Astrocyte (in vitro differentiated cells and primary cell): ENCODE measurements at regions not wholly inside any gene's neighbourhood (a gene's known extent, or its start where the extent isn't known, plus 50 kb on each side); places are given as distances from the start of the nearest gene placed in this dataset.

Source experiments
- DNase-seq: peaks from one replicate; pipeline ENCODE4 v3.0.0-alpha.2; 2010; ENCODE audit warnings: low read depth
- FAIRE-seq: peaks from 2 replicates; lab custom pipeline; 2011; peaks lifted over from hg19 to GRCh38; lab: Jason Lieb, UNC
- H2AFZ ChIP-seq: 2 replicates; pipeline ENCODE4 v1.6.0; 2012; ENCODE audit warnings: low read depth, low read length, inconsistent platforms
- H3K27ac ChIP-seq: 2 replicates; pipeline ENCODE4 v1.5.1; 2011; ENCODE audit warnings: low read depth, low read length, inconsistent platforms
- H3K27me3 ChIP-seq: 2 replicates; pipeline ENCODE4 v1.6.0; 2011; ENCODE audit warnings: low read length, inconsistent platforms; ENCODE audit not compliant: insufficient read depth
- H3K36me3 ChIP-seq: 2 replicates; pipeline ENCODE4 v1.5.1; 2011; ENCODE audit warnings: low read length, inconsistent platforms; ENCODE audit not compliant: insufficient read depth
- H3K4me1 ChIP-seq: 2 replicates; pipeline ENCODE4 v1.5.1; 2011; ENCODE audit warnings: low read length, inconsistent platforms; ENCODE audit not compliant: insufficient read depth
- H3K4me2 ChIP-seq: 2 replicates; pipeline ENCODE4 v1.6.0; 2012; ENCODE audit warnings: low read length, inconsistent platforms
- H3K4me3 ChIP-seq: 2 replicates; pipeline ENCODE4 v1.5.1; 2011; ENCODE audit warnings: low read depth, mild to moderate bottlenecking, low read length, inconsistent platforms; ENCODE audit not compliant: insufficient read depth
- H3K79me2 ChIP-seq: 2 replicates; pipeline ENCODE4 v1.6.0; 2012; ENCODE audit warnings: mild to moderate bottlenecking, low read length, inconsistent platforms; ENCODE audit not compliant: insufficient read depth
- H3K9ac ChIP-seq: 2 replicates; pipeline ENCODE4 v1.6.0; 2012; ENCODE audit warnings: mild to moderate bottlenecking, low read length, inconsistent platforms
- H3K9me3 ChIP-seq: 2 replicates; pipeline ENCODE4 v1.5.1; 2012; ENCODE audit warnings: low read depth, mild to moderate bottlenecking, low read length, inconsistent platforms; ENCODE audit not compliant: insufficient read depth
- H4K20me1 ChIP-seq: 2 replicates; pipeline ENCODE4 v1.6.0; 2012; ENCODE audit warnings: low read length, inconsistent platforms; ENCODE audit not compliant: insufficient read depth
- H3K27ac Mint-ChIP-seq: one replicate; pipeline ENCODE4 v1.8.0; 2021; ENCODE audit warnings: mild to moderate bottlenecking, mixed read lengths; ENCODE audit not compliant: unreplicated experiment
- H3K27me3 Mint-ChIP-seq: one replicate; pipeline ENCODE4 v1.8.0; 2021; ENCODE audit warnings: low read depth, mixed read lengths; ENCODE audit not compliant: unreplicated experiment
- H3K36me3 Mint-ChIP-seq: one replicate; pipeline ENCODE4 v1.8.0; 2021; ENCODE audit warnings: low read depth, mixed read lengths; ENCODE audit not compliant: unreplicated experiment
- H3K4me1 Mint-ChIP-seq: one replicate; pipeline ENCODE4 v1.8.0; 2021; ENCODE audit warnings: low read depth, mixed read lengths; ENCODE audit not compliant: unreplicated experiment
- H3K4me3 Mint-ChIP-seq: one replicate; pipeline ENCODE4 v1.8.0; 2021; ENCODE audit warnings: mild to moderate bottlenecking, moderate library complexity, mixed read lengths; ENCODE audit not compliant: unreplicated experiment
- H3K9me3 Mint-ChIP-seq: one replicate; pipeline ENCODE4 v1.8.0; 2021; ENCODE audit warnings: mild to moderate bottlenecking, mixed read lengths; ENCODE audit not compliant: unreplicated experiment
- EZH2 ChIP-seq: IDR thresholded peaks from 2 replicates; pipeline ENCODE4 v1.6.1; 2012; ENCODE audit warnings: mild to moderate bottlenecking, low read length, inconsistent platforms; ENCODE audit not compliant: insufficient read depth
- TF ChIP-seq, protein P1 (sequence below): IDR thresholded peaks from 2 replicates; pipeline ENCODE4 v1.5.1; 2011; ENCODE audit warnings: low read depth, mild to moderate bottlenecking, inconsistent platforms, low read length, moderate library complexity; ENCODE audit not compliant: insufficient read depth

DNA sequence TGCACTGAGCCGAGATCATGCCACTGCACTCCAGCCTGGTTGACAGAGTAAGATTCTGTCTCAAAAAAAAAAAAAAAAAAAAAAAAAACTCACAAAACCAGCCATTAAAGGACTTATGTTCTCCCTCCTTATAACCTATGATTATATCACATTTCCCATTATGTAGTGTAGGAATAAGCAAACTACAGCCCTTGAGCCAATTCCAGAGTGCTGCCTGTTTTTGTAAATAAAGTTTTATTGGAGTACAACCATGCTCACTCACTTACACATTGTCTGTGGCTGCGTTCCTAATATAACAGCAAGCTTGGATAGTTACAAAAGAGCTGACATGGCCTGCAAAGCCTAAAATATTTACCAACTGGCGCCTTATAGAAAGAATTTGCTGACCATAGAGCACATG, 72.7 kb upstream of the ARID5B start:
- H2AFZ ChIP-seq: no peak overlapping the region
- no peak overlapping the region for H3K4me2 ChIP-seq
- no peak overlapping the region for H3K4me3 ChIP-seq
- Mint-ChIP-seq H3K36me3 (no peaks in the 10 kb centered on the region), H3K4me1 (peaks cover 7% of the 10 kb centered on the region), H3K4me3 (no peak overlapping the region), H3K27ac (no peak overlapping the region), H3K9me3 (no peaks in the 10 kb centered on the region), H3K27me3 (no peaks in the 10 kb centered on the region)
- DNase-seq: no peak
- no peaks in the 10 kb centered on the region for H3K36me3 ChIP-seq
- no peaks in the 10 kb centered on the region for H3K4me1 ChIP-seq
- no peak overlapping the region for H3K27ac ChIP-seq
- no peaks in the 10 kb centered on the region for H3K27me3 ChIP-seq
- no peak overlapping the region for H3K9ac ChIP-seq
- TF ChIP-seq, protein P1, sequence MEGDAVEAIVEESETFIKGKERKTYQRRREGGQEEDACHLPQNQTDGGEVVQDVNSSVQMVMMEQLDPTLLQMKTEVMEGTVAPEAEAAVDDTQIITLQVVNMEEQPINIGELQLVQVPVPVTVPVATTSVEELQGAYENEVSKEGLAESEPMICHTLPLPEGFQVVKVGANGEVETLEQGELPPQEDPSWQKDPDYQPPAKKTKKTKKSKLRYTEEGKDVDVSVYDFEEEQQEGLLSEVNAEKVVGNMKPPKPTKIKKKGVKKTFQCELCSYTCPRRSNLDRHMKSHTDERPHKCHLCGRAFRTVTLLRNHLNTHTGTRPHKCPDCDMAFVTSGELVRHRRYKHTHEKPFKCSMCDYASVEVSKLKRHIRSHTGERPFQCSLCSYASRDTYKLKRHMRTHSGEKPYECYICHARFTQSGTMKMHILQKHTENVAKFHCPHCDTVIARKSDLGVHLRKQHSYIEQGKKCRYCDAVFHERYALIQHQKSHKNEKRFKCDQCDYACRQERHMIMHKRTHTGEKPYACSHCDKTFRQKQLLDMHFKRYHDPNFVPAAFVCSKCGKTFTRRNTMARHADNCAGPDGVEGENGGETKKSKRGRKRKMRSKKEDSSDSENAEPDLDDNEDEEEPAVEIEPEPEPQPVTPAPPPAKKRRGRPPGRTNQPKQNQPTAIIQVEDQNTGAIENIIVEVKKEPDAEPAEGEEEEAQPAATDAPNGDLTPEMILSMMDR: no peak
- no peak for TF ChIP-seq EZH2
- no peaks in the 10 kb centered on the region for H3K79me2 ChIP-seq
- no peaks in the 10 kb centered on the region for H3K9me3 ChIP-seq
- no peaks in the 10 kb centered on the region for H4K20me1 ChIP-seq
- no peak for FAIRE-seq

DNA sequence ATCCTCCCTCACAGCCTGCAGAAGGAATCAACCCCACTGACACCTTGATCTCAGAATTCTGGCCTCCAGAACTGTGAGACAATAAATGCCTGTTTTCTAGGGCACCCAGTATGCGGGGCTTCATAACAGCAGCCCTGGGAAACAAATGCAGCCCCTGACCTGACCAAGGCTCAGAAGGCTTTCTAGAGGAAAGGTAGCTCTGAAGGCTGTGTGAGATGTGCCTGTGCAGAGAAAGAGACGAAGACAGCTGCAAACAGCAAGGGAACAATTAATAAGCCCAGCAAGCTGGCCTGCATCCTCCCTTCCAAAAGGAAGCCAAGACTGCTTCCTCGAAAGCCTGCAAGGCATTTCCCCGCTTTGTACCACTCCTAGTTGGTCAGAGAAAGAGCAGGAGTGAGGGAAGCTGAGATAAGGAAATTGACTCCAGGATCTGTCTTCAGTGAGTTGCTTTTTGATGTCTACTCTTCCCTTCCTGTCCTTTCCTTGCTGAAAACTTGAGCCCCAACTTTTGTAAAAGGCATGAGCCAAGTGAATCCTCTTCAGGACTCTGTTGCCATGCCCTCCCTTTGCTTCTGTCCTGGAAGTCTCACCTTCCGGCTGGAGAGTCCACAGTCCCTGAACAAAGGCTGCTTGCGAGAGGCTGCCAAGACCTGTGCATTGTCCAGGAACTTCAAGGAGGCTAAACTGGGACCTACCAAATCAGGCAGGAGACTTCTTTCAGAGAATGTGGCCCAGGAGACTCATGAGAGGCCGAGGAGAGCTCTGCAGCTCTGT, 71.2 kb upstream of the ARID5B start:
- Histone ChIP-seq H3K9me3 (no peaks in the 10 kb centered on the region), H3K27ac (no peak overlapping the region), H3K27me3 (no peaks in the 10 kb centered on the region), H4K20me1 (no peaks in the 10 kb centered on the region), H3K4me1 (peaks cover 4% of the 10 kb centered on the region), H3K4me2 (no peak overlapping the region), H3K4me3 (no peak overlapping the region), H3K79me2 (no peaks in the 10 kb centered on the region), H2AFZ (no peak overlapping the region), H3K9ac (no peak overlapping the region), H3K36me3 (no peaks in the 10 kb centered on the region)
- Mint-ChIP-seq H3K27ac (no peak overlapping the region), H3K4me3 (no peak overlapping the region), H3K27me3 (no peaks in the 10 kb centered on the region), H3K4me1 (peaks cover 8% of the 10 kb centered on the region), H3K9me3 (no peaks in the 10 kb centered on the region), H3K36me3 (no peaks in the 10 kb centered on the region)
- no peak for FAIRE-seq
- no peak for DNase-seq
- TF ChIP-seq EZH2: no peak
- TF ChIP-seq, protein P1: no peak

DNA sequence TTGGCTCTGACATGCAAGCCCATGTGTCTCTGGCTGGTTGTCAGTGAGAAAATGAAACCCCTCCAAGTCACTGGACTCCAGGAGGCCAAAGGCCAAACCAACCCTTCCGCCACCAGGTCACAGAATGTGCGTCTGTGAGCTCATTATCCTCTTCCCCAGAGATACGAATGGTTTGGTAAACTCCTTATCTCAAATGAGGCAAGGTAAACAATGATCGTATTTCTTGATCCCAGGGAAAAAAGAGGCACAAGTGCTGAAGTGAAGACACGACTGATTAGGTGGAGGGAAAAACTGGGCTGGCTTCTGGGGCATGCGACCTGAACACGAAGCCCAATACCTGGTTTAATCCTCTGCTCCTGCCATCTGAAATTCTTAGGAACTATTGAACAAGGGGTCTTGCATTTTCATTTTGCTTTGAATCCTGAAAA, 70.6 kb upstream of the ARID5B start:
- DNase-seq: no peak
- H3K27me3 ChIP-seq: no peaks in the 10 kb centered on the region
- H3K79me2 ChIP-seq: no peaks in the 10 kb centered on the region
- TF ChIP-seq EZH2: no peak
- TF ChIP-seq, protein P1: no peak
- no peaks in the 10 kb centered on the region for H3K36me3 ChIP-seq
- H3K27me3 Mint-ChIP-seq: no peaks in the 10 kb centered on the region
- H3K9me3 Mint-ChIP-seq: no peaks in the 10 kb centered on the region
- peaks cover 9% of the 10 kb centered on the region for H3K4me1 Mint-ChIP-seq
- no peak overlapping the region for H3K4me3 Mint-ChIP-seq
- H3K27ac Mint-ChIP-seq: no peak overlapping the region
- H3K9ac ChIP-seq: no peak overlapping the region
- no peaks in the 10 kb centered on the region for H3K9me3 ChIP-seq
- peaks cover 10% of the 10 kb centered on the region for H3K4me1 ChIP-seq
- H2AFZ ChIP-seq: no peak overlapping the region
- no peaks in the 10 kb centered on the region for H4K20me1 ChIP-seq
- H3K4me3 ChIP-seq: no peak overlapping the region
- no peak for FAIRE-seq
- H3K27ac ChIP-seq: no peak overlapping the region
- no peaks in the 10 kb centered on the region for H3K36me3 Mint-ChIP-seq
- no peak overlapping the region for H3K4me2 ChIP-seq
